HG03175 (cell line): ENCODE measurements at regions not wholly inside any gene's neighbourhood (a gene's known extent, or its start where the extent isn't known, plus 50 kb on each side); places are given as distances from the start of the nearest gene placed in this dataset.
A peak's percentile ranks its signal among the peaks of the same experiment; 100 is the strongest.
"Not testable (repeated sequence)": the region's sequence is repeated elsewhere in the genome, so short reads cannot be mapped to it uniquely, and the experiment has no call there.

ENCODE experiments used
- ATAC-seq: cut with Tn5 transposase; IDR thresholded peaks from one replicate; pipeline ENCODE4 v1.9.1; 2021; ENCODE audit warnings: mild to moderate bottlenecking, moderate library complexity; ENCODE audit not compliant: unreplicated experiment

- no peak for ATAC-seq
Observed at GRCh38 chr14:21940887-21941856, 267.6 kb upstream of the OR4E1 start.

- ATAC-seq, result no peak
Observed at GRCh38 chr14:21939836-21940235, 266.2 kb upstream of the OR4E1 start.

- ATAC-seq, result no peak
Observed at GRCh38 chr14:21937996-21938395, 264.4 kb upstream of the OR4E1 start.

- ATAC-seq, result no peak
Observed at GRCh38 chr14:21933681-21934080, 260.1 kb upstream of the OR4E1 start.

GRCh38 chr14:21924479-21924878, 250.9 kb upstream of the OR4E1 start:
- peak; percentile 90 for ATAC-seq

- peak; percentile 84 for ATAC-seq
Observed at GRCh38 chr14:21923820-21924219, 250.2 kb upstream of the OR4E1 start.

GRCh38 chr14:21921453-21921852, 247.8 kb upstream of the OR4E1 start:
- ATAC-seq, result no peak

GRCh38 chr14:21917699-21918436, 244.2 kb upstream of the OR4E1 start:
- ATAC-seq, result peak; percentile 74

GRCh38 chr14:21915826-21916225, 242.2 kb upstream of the OR4E1 start:
- ATAC-seq, result no peak

GRCh38 chr14:21913759-21914158, 240.1 kb upstream of the OR4E1 start:
- ATAC-seq, result peak; percentile 67

GRCh38 chr14:21912367-21912766, 238.7 kb upstream of the OR4E1 start:
- no peak for ATAC-seq

GRCh38 chr14:21911877-21912276, 238.3 kb upstream of the OR4E1 start:
- no peak for ATAC-seq

GRCh38 chr14:21910260-21910659, 236.6 kb upstream of the OR4E1 start:
- no peak for ATAC-seq

GRCh38 chr14:21902561-21903181, 229.1 kb upstream of the OR4E1 start:
- no peak for ATAC-seq

- not testable (repeated sequence) for ATAC-seq
Observed at GRCh38 chr14:21894898-21895194, 221.2 kb upstream of the OR4E1 start.

- ATAC-seq, result no peak
Observed at GRCh38 chr14:21894003-21894897, 220.6 kb upstream of the OR4E1 start.

GRCh38 chr14:21891921-21892320, 218.3 kb upstream of the OR4E1 start:
- no peak for ATAC-seq

- no peak for ATAC-seq
Observed at GRCh38 chr14:21884995-21885394, 211.4 kb upstream of the OR4E1 start.

GRCh38 chr14:21882226-21882625, 208.6 kb upstream of the OR4E1 start:
- ATAC-seq, result no peak

- ATAC-seq, result no peak
Observed at GRCh38 chr14:21880918-21881317, 207.3 kb upstream of the OR4E1 start.

- no peak for ATAC-seq
Observed at GRCh38 chr14:21875791-21876190, 202.2 kb upstream of the OR4E1 start.
